ENCODE measurements at regions not wholly inside any gene's neighbourhood (a gene's known extent, or its start where the extent isn't known, plus 50 kb on each side); places are given as distances from the start of the nearest gene placed in this dataset.

GRCh38 chr13:83941701-83942335 lies 59.5 kb upstream of the SLITRK1 start:
- DNase-seq (ENCODE audit: low read depth): no peak

- no peak for DNase-seq (ENCODE audit: low read depth)
Observed at GRCh38 chr13:83940742-83941141, 58.5 kb upstream of the SLITRK1 start.

- DNase-seq (ENCODE audit: low read depth): no peak
Observed at GRCh38 chr13:83937579-83937978, 55.3 kb upstream of the SLITRK1 start.

- DNase-seq (ENCODE audit: low read depth): no peak
Observed at GRCh38 chr13:83935566-83935965, 53.3 kb upstream of the SLITRK1 start.

Measured in stimulated activated CD8-positive, alpha-beta memory T cell treated with anti-CD3 and anti-CD28 coated beads, Interleukin-4, amount 100 ng/mL, for 24 hours (primary cell).